Dermis microvascular lymphatic vessel endothelial cell (primary cell): ENCODE measurements at regions not wholly inside any gene's neighbourhood (a gene's known extent, or its start where the extent isn't known, plus 50 kb on each side); places are given as distances from the start of the nearest gene placed in this dataset.

ENCODE experiments used
- DNase-seq, 2 donors: peaks; one replicate each; pipeline versions ENCODE4 v3.0.0 to v3.0.0-alpha.2; 2010; ENCODE audit warnings: low read depth in 2 of 2

- no peak for DNase-seq
These were observed 1326.3 kb upstream of the CDH6 start for GRCh38 chr5:29867155-29867554.

- no peak for DNase-seq
These were observed 1339.7 kb upstream of the CDH6 start for GRCh38 chr5:29853711-29854220.

GRCh38 chr5:29852329-29852728 is 1341.2 kb upstream of the CDH6 start:
- no peak for DNase-seq

- no peak for DNase-seq
These were observed 1348.3 kb upstream of the CDH6 start for GRCh38 chr5:29845206-29845605.

- no peak for DNase-seq
These were observed 1360.1 kb upstream of the CDH6 start for GRCh38 chr5:29833394-29833793.

GRCh38 chr5:29822521-29822920 is 1371.0 kb upstream of the CDH6 start:
- DNase-seq = no peak

- DNase-seq = no peak
These were observed 1381.4 kb upstream of the CDH6 start for GRCh38 chr5:29811914-29812679.

GRCh38 chr5:29805804-29806203 is 1387.7 kb upstream of the CDH6 start:
- DNase-seq = no peak

- DNase-seq = no peak
These were observed 1392.7 kb upstream of the CDH6 start for GRCh38 chr5:29800752-29801151.

- DNase-seq = no peak
These were observed 1397.5 kb upstream of the CDH6 start for GRCh38 chr5:29796013-29796412.

- DNase-seq = no peak
These were observed 1398.3 kb upstream of the CDH6 start for GRCh38 chr5:29795096-29795652.

- DNase-seq = no peak
These were observed 1399.2 kb upstream of the CDH6 start for GRCh38 chr5:29794141-29794787.

GRCh38 chr5:29790281-29790680 is 1403.2 kb upstream of the CDH6 start:
- no peak for DNase-seq

- no peak for DNase-seq
These were observed 1413.1 kb upstream of the CDH6 start for GRCh38 chr5:29780401-29780800.

GRCh38 chr5:29779141-29779540 is 1414.3 kb upstream of the CDH6 start:
- no peak for DNase-seq

GRCh38 chr5:29777373-29777772 is 1416.1 kb upstream of the CDH6 start:
- DNase-seq = no peak

- DNase-seq = no peak
These were observed 1422.5 kb upstream of the CDH6 start for GRCh38 chr5:29770936-29771335.

- DNase-seq = no peak
These were observed 1424.0 kb upstream of the CDH6 start for GRCh38 chr5:29769474-29769873.

GRCh38 chr5:29758986-29759421 is 1434.5 kb upstream of the CDH6 start:
- no peak for DNase-seq

- DNase-seq = no peak
These were observed 1443.0 kb upstream of the CDH6 start for GRCh38 chr5:29750453-29750852.

GRCh38 chr5:29744618-29745017 is 1448.9 kb upstream of the CDH6 start:
- no peak for DNase-seq

- DNase-seq = no peak
These were observed 1472.5 kb upstream of the CDH6 start for GRCh38 chr5:29720954-29721353.

- DNase-seq = no peak
These were observed 1474.3 kb upstream of the CDH6 start for GRCh38 chr5:29719171-29719570.
